ENCODE measurements at regions not wholly inside any gene's neighbourhood (a gene's known extent, or its start where the extent isn't known, plus 50 kb on each side); places are given as distances from the start of the nearest gene placed in this dataset.

- TF ChIP-seq CTCF (IDR thresholded peaks at IDR 0.05) = no peak
- no peak overlapping the region for H3K4me3 ChIP-seq
- H3K4me1 ChIP-seq (ENCODE audit: low read depth) = no peaks in the 10 kb centered on the region
- intact Hi-C loops (cut with DNase I, micrococcal nuclease) = no loop called here
- ATAC-seq (no peak), DNase-seq (peak in 1 of 3 donors; percentile 5)
- no peaks in the 10 kb centered on the region for H3K9me3 ChIP-seq
- H3K36me3 ChIP-seq (ENCODE audit: low read depth) = no peaks in the 10 kb centered on the region
Observed at GRCh38 chr9:126036881-126037291, 289.7 kb downstream of the PBX3 start.

GRCh38 chr9:126038790-126039189 is 287.8 kb upstream of the MVB12B start:
- Histone ChIP-seq H3K36me3 (ENCODE audit: low read depth) (no peaks in the 10 kb centered on the region), H3K4me3 (no peak overlapping the region), H3K9me3 (peaks cover 4% of the 10 kb centered on the region), H3K4me1 (ENCODE audit: low read depth) (no peaks in the 10 kb centered on the region)
- peak in 1 of 3 donors; percentile 1 for DNase-seq
- no peak for ATAC-seq
- intact Hi-C loops (cut with DNase I, micrococcal nuclease) = no loop called here
- TF ChIP-seq CTCF (IDR thresholded peaks at IDR 0.05) = no peak

- DNase-seq (no peak), ATAC-seq (no peak)
- TF ChIP-seq CTCF (IDR thresholded peaks at IDR 0.05) = no peak
- Histone ChIP-seq H3K9me3 (peaks cover 10% of the 10 kb centered on the region), H3K36me3 (ENCODE audit: low read depth) (no peaks in the 10 kb centered on the region), H3K4me3 (no peak overlapping the region), H3K4me1 (ENCODE audit: low read depth) (no peaks in the 10 kb centered on the region)
- intact Hi-C loops (cut with DNase I, micrococcal nuclease) = no loop called here
Observed at GRCh38 chr9:126043681-126044080, 282.9 kb upstream of the MVB12B start.

GRCh38 chr9:126049088-126049487 is 277.5 kb upstream of the MVB12B start:
- peaks cover 6% of the 10 kb centered on the region for H3K9me3 ChIP-seq
- H3K4me1 ChIP-seq (ENCODE audit: low read depth) = no peaks in the 10 kb centered on the region
- no peak for TF ChIP-seq CTCF (IDR thresholded peaks at IDR 0.05)
- H3K4me3 ChIP-seq = no peak overlapping the region
- no peak for DNase-seq
- H3K36me3 ChIP-seq (ENCODE audit: low read depth) = no peaks in the 10 kb centered on the region
- intact Hi-C loops (cut with DNase I, micrococcal nuclease) = no loop called here
- no peak for ATAC-seq

GRCh38 chr9:126049896-126050604 is 276.6 kb upstream of the MVB12B start:
- Histone ChIP-seq H3K9me3 (peaks cover 6% of the 10 kb centered on the region), H3K4me3 (no peak overlapping the region), H3K4me1 (ENCODE audit: low read depth) (no peaks in the 10 kb centered on the region), H3K36me3 (ENCODE audit: low read depth) (no peaks in the 10 kb centered on the region)
- TF ChIP-seq CTCF (IDR thresholded peaks at IDR 0.05) = no peak
- DNase-seq (peak in 1 of 3 donors; percentile 15), ATAC-seq (no peak)
- intact Hi-C loops (cut with DNase I, micrococcal nuclease) = no loop called here

- peak in 1 of 3 donors; percentile 14 for DNase-seq
- intact Hi-C loops (cut with DNase I, micrococcal nuclease) = no loop called here
- no peak for ATAC-seq
Observed at GRCh38 chr9:126050605-126050990, 276.0 kb upstream of the MVB12B start.

More at GRCh38 chr9:126050605-126050990, 276.0 kb upstream of the MVB12B start:
- no peak overlapping the region for H3K4me3 ChIP-seq
- no peaks in the 10 kb centered on the region for H3K36me3 ChIP-seq (ENCODE audit: low read depth)
- H3K4me1 ChIP-seq (ENCODE audit: low read depth) = no peaks in the 10 kb centered on the region
- peaks cover 6% of the 10 kb centered on the region for H3K9me3 ChIP-seq
- TF ChIP-seq CTCF (IDR thresholded peaks at IDR 0.05) = no peak

Data from mucosa of descending colon (tissue), 3 donors.